CD8-positive, alpha-beta memory T cell (primary cell): ENCODE measurements at regions not wholly inside any gene's neighbourhood (a gene's known extent, or its start where the extent isn't known, plus 50 kb on each side); places are given as distances from the start of the nearest gene placed in this dataset.

Source experiments
- CTCF ChIA-PET: fragments of 350-600 bp; sonication (Branson Sonifier 250); formaldehyde crosslinking; loops from one replicate; lab custom pipeline; 2021; ENCODE audit warnings: antibody characterized with exemption; lab: Charles Lee
- POLR2A ChIA-PET: fragments of 350-600 bp; sonication (Branson Sonifier 250); formaldehyde crosslinking; loops from one replicate; lab custom pipeline; 2021; ENCODE audit warnings: antibody characterized with exemption; lab: Charles Lee
- DNase-seq, 5 donors: peaks; one replicate each; pipeline versions ENCODE4 v3.0.0 to v3.0.0-alpha.2; 2020 to 2022; ENCODE audit warnings: mixed read lengths in 1 of 5
- H3K27ac ChIP-seq: one replicate; pipeline ENCODE4 v1.7.0; 2013; ENCODE audit warnings: low read depth, mild to moderate bottlenecking, low read length, moderate library complexity
- H3K27me3 ChIP-seq: 2 replicates; pipeline ENCODE4 v1.7.0; 2013; ENCODE audit warnings: low read length, mild to moderate bottlenecking; ENCODE audit not compliant: insufficient read depth, poor library complexity, severe bottlenecking
- H3K36me3 ChIP-seq: 2 replicates; pipeline ENCODE4 v1.7.0; 2013; ENCODE audit warnings: mild to moderate bottlenecking, low read length, moderate library complexity; ENCODE audit not compliant: insufficient read depth
- H3K4me1 ChIP-seq: 2 replicates; pipeline ENCODE4 v1.7.0; 2013; ENCODE audit warnings: mild to moderate bottlenecking, low read length, moderate library complexity; ENCODE audit not compliant: insufficient read depth
- H3K4me3 ChIP-seq: 2 replicates; pipeline ENCODE4 v1.7.0; 2013; ENCODE audit warnings: mild to moderate bottlenecking, low read length
- H3K9me3 ChIP-seq: 2 replicates; pipeline ENCODE4 v1.7.0; 2013; ENCODE audit warnings: mild to moderate bottlenecking, low read length
- H3K27ac Mint-ChIP-seq, 8 donors: one replicate each; pipeline ENCODE4 v1.8.0; 2020 to 2021; ENCODE audit warnings: mixed read lengths in 8 of 8, mild to moderate bottlenecking in 6 of 8, inconsistent platforms in 3 of 8, moderate library complexity in 3 of 8
- H3K27me3 Mint-ChIP-seq, 2 donors: one replicate each; pipeline ENCODE4 v1.8.0; 2020 to 2021; ENCODE audit warnings: mixed read lengths in 2 of 2, mild to moderate bottlenecking in 1 of 2, moderate library complexity in 1 of 2
- H3K36me3 Mint-ChIP-seq, 3 donors: one replicate each; pipeline ENCODE4 v1.8.0; 2020 to 2021; ENCODE audit warnings: mixed read lengths in 3 of 3, inconsistent platforms in 1 of 3, mild to moderate bottlenecking in 1 of 3
- H3K4me1 Mint-ChIP-seq, 3 donors: one replicate each; pipeline ENCODE4 v1.8.0; 2020 to 2021; ENCODE audit warnings: mixed read lengths in 3 of 3, inconsistent platforms in 1 of 3, mild to moderate bottlenecking in 1 of 3
- H3K4me3 Mint-ChIP-seq, 7 donors: one replicate each; pipeline ENCODE4 v1.8.0; 2020 to 2021; ENCODE audit warnings: mixed read lengths in 7 of 7, mild to moderate bottlenecking in 6 of 7, moderate library complexity in 4 of 7, inconsistent platforms in 2 of 7
- H3K9me3 Mint-ChIP-seq, 5 donors: one replicate each; pipeline ENCODE4 v1.8.0; 2020 to 2022; ENCODE audit warnings: mixed read lengths in 5 of 5, mild to moderate bottlenecking in 3 of 5, moderate library complexity in 2 of 5, inconsistent platforms in 1 of 5

GRCh38 chr12:125440399-125440798, 375.2 kb downstream of the AACS start:
- H3K9me3 Mint-ChIP-seq = peaks cover 0 to 8% (median 5%) of the 10 kb centered on the region in 5 donors
- no peak overlapping the region for H3K4me3 ChIP-seq
- DNase-seq = no peak
- H3K36me3 ChIP-seq = no peaks in the 10 kb centered on the region
- peaks cover 3 to 4% of the 10 kb centered on the region in 2 donors for H3K27me3 Mint-ChIP-seq
- H3K4me1 ChIP-seq = no peaks in the 10 kb centered on the region
- H3K27ac ChIP-seq = no peak overlapping the region
- ChIA-PET CTCF (no interaction called here), POLR2A (no interaction called here)
- no peaks in the 10 kb centered on the region for H3K4me1 Mint-ChIP-seq
- no peak overlapping the region for H3K27ac Mint-ChIP-seq
- H3K9me3 ChIP-seq = no peaks in the 10 kb centered on the region
- H3K4me3 Mint-ChIP-seq = no peak overlapping the region
- no peaks in the 10 kb centered on the region for H3K27me3 ChIP-seq
- H3K36me3 Mint-ChIP-seq = no peaks in the 10 kb centered on the region

DNA sequence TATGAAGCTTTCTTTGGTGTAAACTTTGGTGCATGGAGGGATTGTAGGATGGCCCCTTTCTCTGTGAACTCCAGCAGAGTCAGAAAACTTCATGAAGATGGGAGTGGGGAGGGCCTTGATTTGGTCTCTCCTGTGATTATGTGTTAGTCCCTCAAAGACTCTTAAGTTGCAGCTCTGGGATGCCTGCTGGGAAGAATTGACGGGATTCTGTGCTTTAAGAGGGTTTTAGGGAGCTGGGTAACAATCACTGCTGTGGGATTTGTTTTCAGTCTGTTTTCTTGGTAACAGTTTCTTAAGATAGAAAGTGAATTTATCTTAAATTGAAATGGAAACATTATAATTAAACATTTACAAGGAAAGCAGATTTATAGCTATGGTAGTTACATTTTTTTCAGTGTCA, 378.1 kb downstream of the AACS start:
- no peaks in the 10 kb centered on the region for H3K27me3 ChIP-seq
- no peak overlapping the region for H3K27ac ChIP-seq
- CTCF ChIA-PET = no interaction called here
- peak overlapping the region in 1 of 8 donors; percentile 3 for H3K27ac Mint-ChIP-seq
- H3K9me3 ChIP-seq = no peaks in the 10 kb centered on the region
- no peak for DNase-seq
- no peaks in the 10 kb centered on the region for H3K4me1 Mint-ChIP-seq
- peaks cover 0 to 9% (median 2%) of the 10 kb centered on the region in 5 donors for H3K9me3 Mint-ChIP-seq
- H3K4me3 Mint-ChIP-seq = no peak overlapping the region
- no peaks in the 10 kb centered on the region for H3K36me3 Mint-ChIP-seq
- H3K27me3 Mint-ChIP-seq = no peaks in the 10 kb centered on the region
- H3K4me1 ChIP-seq = no peaks in the 10 kb centered on the region
- no peaks in the 10 kb centered on the region for H3K36me3 ChIP-seq
- POLR2A ChIA-PET = no interaction called here
- H3K4me3 ChIP-seq = no peak overlapping the region

DNA sequence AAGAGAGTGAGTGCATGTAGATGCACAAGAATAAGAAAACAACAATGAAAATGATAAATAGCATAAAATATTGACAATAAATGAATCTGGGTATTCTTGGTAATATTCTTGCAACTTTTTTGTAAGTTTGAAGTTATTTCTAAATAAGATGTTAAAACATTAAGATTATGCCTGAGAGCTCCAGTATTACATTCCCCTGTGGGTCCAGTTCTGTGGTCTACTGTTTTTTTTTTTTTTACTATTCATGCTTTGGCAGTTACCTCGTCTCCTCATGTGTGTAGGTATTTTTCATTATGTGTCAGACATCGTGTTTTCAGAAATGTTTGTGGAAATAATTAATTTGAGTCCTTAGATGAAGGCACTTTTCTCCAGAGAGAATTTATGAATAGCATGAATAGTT, 386.2 kb downstream of the AACS start:
- CTCF ChIA-PET = no interaction called here
- Histone ChIP-seq H3K27ac (no peak overlapping the region), H3K9me3 (no peaks in the 10 kb centered on the region), H3K36me3 (no peaks in the 10 kb centered on the region), H3K4me3 (no peak overlapping the region), H3K4me1 (no peaks in the 10 kb centered on the region), H3K27me3 (no peaks in the 10 kb centered on the region)
- H3K4me1 Mint-ChIP-seq = no peaks in the 10 kb centered on the region
- peaks cover 11 to 24% (median 22%) of the 10 kb centered on the region in 5 donors for H3K9me3 Mint-ChIP-seq
- peaks cover 0 to 1% (median 0%) of the 10 kb centered on the region in 3 donors for H3K36me3 Mint-ChIP-seq
- DNase-seq = no peak
- POLR2A ChIA-PET = no interaction called here
- H3K27ac Mint-ChIP-seq = no peak overlapping the region
- H3K4me3 Mint-ChIP-seq = no peak overlapping the region
- H3K27me3 Mint-ChIP-seq = peaks cover 2 to 4% of the 10 kb centered on the region in 2 donors

- ChIA-PET POLR2A (no interaction called here), CTCF (no interaction called here)
- no peaks in the 10 kb centered on the region for H3K4me1 Mint-ChIP-seq
- peaks cover 4 to 17% of the 10 kb centered on the region in 2 donors for H3K27me3 Mint-ChIP-seq
- no peak for DNase-seq
- Histone ChIP-seq H3K4me3 (no peak overlapping the region), H3K4me1 (no peaks in the 10 kb centered on the region), H3K36me3 (no peaks in the 10 kb centered on the region), H3K27ac (no peak overlapping the region), H3K27me3 (no peaks in the 10 kb centered on the region), H3K9me3 (no peaks in the 10 kb centered on the region)
- no peak overlapping the region for H3K27ac Mint-ChIP-seq
- no peak overlapping the region for H3K4me3 Mint-ChIP-seq
- peaks cover 0 to 1% (median 0%) of the 10 kb centered on the region in 3 donors for H3K36me3 Mint-ChIP-seq
- peaks cover 11 to 21% (median 20%) of the 10 kb centered on the region in 5 donors for H3K9me3 Mint-ChIP-seq
These were observed 388.5 kb downstream of the AACS start for GRCh38 chr12:125453751-125454150.

- Histone ChIP-seq H3K4me3 (no peak overlapping the region), H3K27ac (no peak overlapping the region), H3K36me3 (no peaks in the 10 kb centered on the region), H3K4me1 (no peaks in the 10 kb centered on the region), H3K9me3 (no peaks in the 10 kb centered on the region), H3K27me3 (no peaks in the 10 kb centered on the region)
- H3K36me3 Mint-ChIP-seq = peaks cover 0 to 1% (median 0%) of the 10 kb centered on the region in 3 donors
- peaks cover 6 to 17% of the 10 kb centered on the region in 2 donors for H3K27me3 Mint-ChIP-seq
- POLR2A ChIA-PET = no interaction called here
- no peak overlapping the region for H3K4me3 Mint-ChIP-seq
- H3K27ac Mint-ChIP-seq = no peak overlapping the region
- no peak for DNase-seq
- H3K9me3 Mint-ChIP-seq = peaks cover 11 to 19% (median 17%) of the 10 kb centered on the region in 5 donors
- CTCF ChIA-PET = no interaction called here
- H3K4me1 Mint-ChIP-seq = no peaks in the 10 kb centered on the region
These were observed 389.1 kb downstream of the AACS start for GRCh38 chr12:125454291-125454690.

- Mint-ChIP-seq H3K27me3 (peaks cover 7 to 17% of the 10 kb centered on the region in 2 donors), H3K9me3 (peaks cover 6 to 20% (median 13%) of the 10 kb centered on the region in 5 donors), H3K27ac (no peak overlapping the region), H3K4me1 (no peaks in the 10 kb centered on the region), H3K4me3 (no peak overlapping the region), H3K36me3 (peaks cover 0 to 1% (median 0%) of the 10 kb centered on the region in 3 donors)
- H3K27ac ChIP-seq = no peak overlapping the region
- ChIA-PET POLR2A (no interaction called here), CTCF (no interaction called here)
- H3K36me3 ChIP-seq = no peaks in the 10 kb centered on the region
- no peaks in the 10 kb centered on the region for H3K9me3 ChIP-seq
- H3K4me3 ChIP-seq = no peak overlapping the region
- DNase-seq = no peak
- H3K4me1 ChIP-seq = no peaks in the 10 kb centered on the region
- H3K27me3 ChIP-seq = no peaks in the 10 kb centered on the region
These were observed 389.7 kb downstream of the AACS start for GRCh38 chr12:125454786-125455480.

GRCh38 chr12:125455556-125455955, 390.3 kb downstream of the AACS start:
- no peak for DNase-seq
- no peaks in the 10 kb centered on the region for H3K4me1 Mint-ChIP-seq
- H3K27me3 ChIP-seq = no peaks in the 10 kb centered on the region
- H3K36me3 Mint-ChIP-seq = peaks cover 0 to 1% (median 0%) of the 10 kb centered on the region in 3 donors
- H3K4me3 ChIP-seq = no peak overlapping the region
- ChIA-PET POLR2A (no interaction called here), CTCF (no interaction called here)
- no peaks in the 10 kb centered on the region for H3K4me1 ChIP-seq
- H3K27ac Mint-ChIP-seq = no peak overlapping the region
- H3K4me3 Mint-ChIP-seq = no peak overlapping the region
- H3K9me3 Mint-ChIP-seq = peaks cover 6 to 17% (median 10%) of the 10 kb centered on the region in 5 donors
- H3K27ac ChIP-seq = no peak overlapping the region
- peaks cover 7 to 17% of the 10 kb centered on the region in 2 donors for H3K27me3 Mint-ChIP-seq
- H3K9me3 ChIP-seq = no peaks in the 10 kb centered on the region
- H3K36me3 ChIP-seq = no peaks in the 10 kb centered on the region

- Mint-ChIP-seq H3K4me1 (no peaks in the 10 kb centered on the region), H3K27me3 (peaks cover 7 to 17% of the 10 kb centered on the region in 2 donors)
These were observed 393.5 kb downstream of the AACS start for GRCh38 chr12:125458552-125459268.

More at GRCh38 chr12:125458552-125459268, 393.5 kb downstream of the AACS start:
- H3K4me3 ChIP-seq = no peak overlapping the region
- H3K36me3 ChIP-seq = no peaks in the 10 kb centered on the region
- DNase-seq = no peak
- no peaks in the 10 kb centered on the region for H3K4me1 ChIP-seq
- ChIA-PET POLR2A (no interaction called here), CTCF (no interaction called here)
- H3K4me3 Mint-ChIP-seq = no peak overlapping the region
- H3K27ac Mint-ChIP-seq = no peak overlapping the region
- H3K27ac ChIP-seq = no peak overlapping the region
- H3K9me3 ChIP-seq = no peaks in the 10 kb centered on the region
- H3K27me3 ChIP-seq = no peaks in the 10 kb centered on the region
- H3K36me3 Mint-ChIP-seq = no peaks in the 10 kb centered on the region
- peaks cover 2 to 4% (median 3%) of the 10 kb centered on the region in 5 donors for H3K9me3 Mint-ChIP-seq
